COR-L47 (cell line): ENCODE measurements at regions not wholly inside any gene's neighbourhood (a gene's known extent, or its start where the extent isn't known, plus 50 kb on each side); places are given as distances from the start of the nearest gene placed in this dataset.

ENCODE experiments used
- DNase-seq: peaks from one replicate; lab custom pipeline; 2025; lab: John Stamatoyannopoulos, UW

GRCh38 chr10:58885146-58885545, 291.3 kb upstream of the PHYHIPL start:
- no peak for DNase-seq

- DNase-seq: no peak
Observed at GRCh38 chr10:58885686-58886345, 290.6 kb upstream of the PHYHIPL start.

- DNase-seq: no peak
Observed at GRCh38 chr10:58886406-58886805, 290.0 kb upstream of the PHYHIPL start.

- no peak for DNase-seq
Observed at GRCh38 chr10:58887474-58887873, 289.0 kb upstream of the PHYHIPL start.

- no peak for DNase-seq
Observed at GRCh38 chr10:58888957-58889356, 287.5 kb upstream of the PHYHIPL start.

GRCh38 chr10:58892031-58892531, 284.4 kb upstream of the PHYHIPL start:
- peak; percentile 91 for DNase-seq

GRCh38 chr10:58894929-58895328, 281.5 kb upstream of the PHYHIPL start:
- DNase-seq: no peak

- DNase-seq: no peak
Observed at GRCh38 chr10:58896229-58896628, 280.2 kb upstream of the PHYHIPL start.

GRCh38 chr10:58897236-58897635, 279.2 kb upstream of the PHYHIPL start:
- DNase-seq: no peak

GRCh38 chr10:58897708-58898107, 278.7 kb upstream of the PHYHIPL start:
- no peak for DNase-seq

- DNase-seq: peak; percentile 7
Observed at GRCh38 chr10:58898854-58899573, 277.4 kb upstream of the PHYHIPL start.

GRCh38 chr10:58901092-58901646, 275.3 kb upstream of the PHYHIPL start:
- no peak for DNase-seq

- no peak for DNase-seq
Observed at GRCh38 chr10:58903071-58903470, 273.4 kb upstream of the PHYHIPL start.

- no peak for DNase-seq
Observed at GRCh38 chr10:58909881-58910280, 266.6 kb upstream of the PHYHIPL start.

- DNase-seq: no peak
Observed at GRCh38 chr10:58913717-58914116, 262.7 kb upstream of the PHYHIPL start.

- no peak for DNase-seq
Observed at GRCh38 chr10:58918887-58919286, 257.6 kb upstream of the PHYHIPL start.

- peak; percentile 38 for DNase-seq
Observed at GRCh38 chr10:58919927-58920654, 256.4 kb upstream of the PHYHIPL start.

- no peak for DNase-seq
Observed at GRCh38 chr10:58920655-58921003, 255.8 kb upstream of the PHYHIPL start.

- DNase-seq: no peak
Observed at GRCh38 chr10:58921421-58921855, 255.0 kb upstream of the PHYHIPL start.

GRCh38 chr10:58925381-58925780, 251.1 kb upstream of the PHYHIPL start:
- no peak for DNase-seq

GRCh38 chr10:58930500-58930899, 245.9 kb upstream of the PHYHIPL start:
- no peak for DNase-seq

GRCh38 chr10:58932126-58932525, 244.3 kb upstream of the PHYHIPL start:
- no peak for DNase-seq
